GM12874 (cell line): ENCODE measurements at regions not wholly inside any gene's neighbourhood (a gene's known extent, or its start where the extent isn't known, plus 50 kb on each side); places are given as distances from the start of the nearest gene placed in this dataset.

Source experiments
- CTCF ChIP-seq: IDR thresholded peaks from 2 replicates; pipeline ENCODE4 v1.5.1; 2011; ENCODE audit warnings: low read depth, mild to moderate bottlenecking, control low read depth, low read length, moderate library complexity; ENCODE audit not compliant: insufficient read depth

- no peak for TF ChIP-seq CTCF
These were observed 146.2 kb downstream of the AACS start for GRCh38 chr12:125211464-125211863.

DNA sequence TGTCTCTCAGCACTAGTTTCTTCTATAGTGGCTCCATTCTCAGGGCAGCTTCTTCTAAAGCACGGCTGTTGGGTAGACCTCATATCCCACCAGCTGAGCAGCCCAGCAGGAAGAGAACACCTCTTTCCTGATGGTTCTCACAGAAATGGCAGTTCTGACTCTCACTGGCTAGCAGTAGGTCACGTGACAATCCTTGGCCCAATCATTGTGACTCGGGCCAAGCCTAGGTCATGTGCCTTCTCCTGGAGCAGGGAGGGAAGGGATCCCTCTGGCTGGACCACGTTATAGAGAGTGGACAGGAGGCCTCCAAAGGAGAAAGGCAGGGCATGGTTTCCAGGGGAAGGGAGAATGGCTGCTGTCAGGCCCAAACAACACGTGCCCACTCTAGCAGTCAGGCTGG is 149.1 kb downstream of the AACS start:
- TF ChIP-seq CTCF = no peak

- no peak for TF ChIP-seq CTCF
These were observed 151.5 kb downstream of the AACS start for GRCh38 chr12:125216756-125217155.

GRCh38 chr12:125217308-125217707 is 152.1 kb downstream of the AACS start:
- TF ChIP-seq CTCF = no peak

- TF ChIP-seq CTCF = no peak
These were observed 153.7 kb downstream of the AACS start for GRCh38 chr12:125218952-125219351.

- no peak for TF ChIP-seq CTCF
These were observed 155.4 kb downstream of the AACS start for GRCh38 chr12:125220404-125221273.

DNA sequence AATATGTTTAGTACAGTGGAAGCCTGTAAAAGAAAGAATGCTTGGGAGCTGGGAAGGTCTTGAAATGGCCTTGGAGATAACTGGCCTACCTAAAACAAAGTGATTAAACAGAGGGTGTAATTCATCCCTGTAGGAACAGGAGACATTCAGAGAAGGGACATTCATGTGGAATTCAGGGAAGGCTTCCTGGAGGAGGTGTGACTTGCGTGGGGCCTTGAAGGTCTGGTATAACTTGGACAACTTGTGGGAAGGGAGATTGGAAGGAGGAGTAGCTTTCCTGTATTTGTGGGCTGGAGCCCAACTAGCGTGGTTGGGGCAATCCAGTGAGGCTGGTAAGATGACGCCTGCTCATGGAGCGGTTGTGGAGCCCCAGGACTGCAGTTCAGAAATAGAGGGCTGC is 156.4 kb downstream of the AACS start:
- TF ChIP-seq CTCF = no peak
